GM23248 (cell line): ENCODE measurements at regions not wholly inside any gene's neighbourhood (a gene's known extent, or its start where the extent isn't known, plus 50 kb on each side); places are given as distances from the start of the nearest gene placed in this dataset.

ENCODE experiments used
- EZH2 ChIP-seq: fragments of 200-600 bp; sonication (generic); IDR thresholded peaks from 2 replicates; pipeline ENCODE4 v1.6.1; 2018; ENCODE audit warnings: antibody characterized with exemption, mild to moderate bottlenecking; ENCODE audit not compliant: insufficient read depth, poor library complexity, severe bottlenecking
- EZH2phosphoT487 ChIP-seq: fragments of 200-600 bp; sonication (generic); IDR thresholded peaks from 2 replicates; pipeline ENCODE4 v1.6.1; 2018; ENCODE audit warnings: antibody characterized with exemption, moderate library complexity, mild to moderate bottlenecking, low read depth; ENCODE audit not compliant: insufficient read depth

DNA sequence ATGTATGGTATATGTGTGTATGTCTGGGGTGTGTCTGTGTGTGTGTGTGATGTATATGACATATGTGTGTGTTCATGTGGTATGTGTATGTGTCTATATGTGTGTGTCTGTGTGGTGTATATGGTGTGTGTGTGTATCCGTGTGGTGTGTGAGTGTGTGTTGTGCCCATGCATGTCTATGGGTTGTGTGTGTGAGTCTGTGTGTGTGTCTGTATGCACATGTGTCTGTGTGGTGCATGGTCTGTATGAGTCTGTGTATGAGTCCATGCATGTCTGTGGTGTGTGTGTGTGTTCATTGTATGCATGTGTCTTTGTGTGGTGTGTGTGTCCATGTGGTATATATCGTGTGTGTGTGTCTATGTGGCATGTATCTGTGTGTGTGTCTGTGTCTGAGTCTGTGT, 168.1 kb upstream of the GSC start:
- no peak for TF ChIP-seq EZH2
- no peak for TF ChIP-seq EZH2phosphoT487
